ENCODE measurements at regions not wholly inside any gene's neighbourhood (a gene's known extent, or its start where the extent isn't known, plus 50 kb on each side); places are given as distances from the start of the nearest gene placed in this dataset.

GRCh38 chr13:90222758-90223157, 1124.7 kb upstream of the MIR17HG start:
- TF ChIP-seq, protein P1, sequence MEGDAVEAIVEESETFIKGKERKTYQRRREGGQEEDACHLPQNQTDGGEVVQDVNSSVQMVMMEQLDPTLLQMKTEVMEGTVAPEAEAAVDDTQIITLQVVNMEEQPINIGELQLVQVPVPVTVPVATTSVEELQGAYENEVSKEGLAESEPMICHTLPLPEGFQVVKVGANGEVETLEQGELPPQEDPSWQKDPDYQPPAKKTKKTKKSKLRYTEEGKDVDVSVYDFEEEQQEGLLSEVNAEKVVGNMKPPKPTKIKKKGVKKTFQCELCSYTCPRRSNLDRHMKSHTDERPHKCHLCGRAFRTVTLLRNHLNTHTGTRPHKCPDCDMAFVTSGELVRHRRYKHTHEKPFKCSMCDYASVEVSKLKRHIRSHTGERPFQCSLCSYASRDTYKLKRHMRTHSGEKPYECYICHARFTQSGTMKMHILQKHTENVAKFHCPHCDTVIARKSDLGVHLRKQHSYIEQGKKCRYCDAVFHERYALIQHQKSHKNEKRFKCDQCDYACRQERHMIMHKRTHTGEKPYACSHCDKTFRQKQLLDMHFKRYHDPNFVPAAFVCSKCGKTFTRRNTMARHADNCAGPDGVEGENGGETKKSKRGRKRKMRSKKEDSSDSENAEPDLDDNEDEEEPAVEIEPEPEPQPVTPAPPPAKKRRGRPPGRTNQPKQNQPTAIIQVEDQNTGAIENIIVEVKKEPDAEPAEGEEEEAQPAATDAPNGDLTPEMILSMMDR (IDR thresholded peaks at IDR 0.05; ENCODE audit: poor library complexity) = no peak
- TF ChIP-seq EZH2 (IDR thresholded peaks at IDR 0.05; ENCODE audit: borderline replicate concordance) = no peak
